ENCODE measurements at regions not wholly inside any gene's neighbourhood (a gene's known extent, or its start where the extent isn't known, plus 50 kb on each side); places are given as distances from the start of the nearest gene placed in this dataset.
"Not testable (repeated sequence)": the region's sequence is repeated elsewhere in the genome, so short reads cannot be mapped to it uniquely, and the experiment has no call there.

- WGBS, 5 donors: 80 to 92% (median 81%) methylated on average over 1 of the region's 1 CpG
- Histone ChIP-seq H3K27ac (no peak overlapping the region), H3K36me3 (no peaks in the 10 kb centered on the region), H3K9me3 (peaks cover 0 to 7% (median 0%) of the 10 kb centered on the region in 8 donors), H3K4me1 (no peaks in the 10 kb centered on the region), H3K27me3 (replicated peaks in 1 of 7) (no peaks in the 10 kb centered on the region), H3K4me3 (no peak overlapping the region)
- intact Hi-C loops (cut with DNase I; ENCODE audit: low total_unique reads): no loop called here
- TF ChIP-seq POLR2A (IDR thresholded peaks at IDR 0.05): no peak
- no peak for TF ChIP-seq CTCF (IDR thresholded peaks at IDR 0.05 in 8 of 11, conservative IDR thresholded peaks at IDR 0.05 in 3 of 11)
- DNase-seq: no peak
Observed at GRCh38 chr2:195434346-195434745, 222.7 kb upstream of the SLC39A10 start.

- H3K27ac ChIP-seq; intact Hi-C loops (cut with DNase I; ENCODE audit: low total_unique reads); H3K4me3 ChIP-seq; H3K36me3 ChIP-seq; H3K4me1 ChIP-seq; DNase-seq; H3K9me3 ChIP-seq; H3K27me3 ChIP-seq (replicated peaks in 1 of 7): not testable (repeated sequence)
- WGBS, 5 donors: 75 to 92% (median 88%) methylated on average over 2 of the region's 2 CpGs
Observed at GRCh38 chr2:195433729-195434128, 223.3 kb upstream of the SLC39A10 start.

- intact Hi-C loops (cut with DNase I; ENCODE audit: low total_unique reads): no loop called here
- no peak overlapping the region for H3K27ac ChIP-seq
- H3K4me1 ChIP-seq: no peaks in the 10 kb centered on the region
- no peaks in the 10 kb centered on the region for H3K27me3 ChIP-seq (replicated peaks in 1 of 7)
- WGBS, 5 donors: 62 to 77% (median 73%) methylated on average over 3 of the region's 3 CpGs
- H3K9me3 ChIP-seq: peaks cover 0 to under 1% (median 0%) of the 10 kb centered on the region in 8 donors
- H3K4me3 ChIP-seq: no peak overlapping the region
- no peaks in the 10 kb centered on the region for H3K36me3 ChIP-seq
- no peak for DNase-seq
- TF ChIP-seq POLR2A (IDR thresholded peaks at IDR 0.05) (no peak), POLR2AphosphoS5 (IDR thresholded peaks at IDR 0.05) (no peak), CTCF (IDR thresholded peaks at IDR 0.05 in 8 of 11, conservative IDR thresholded peaks at IDR 0.05 in 3 of 11) (no peak)
Observed at GRCh38 chr2:195428673-195429072, 228.4 kb upstream of the SLC39A10 start.

- Histone ChIP-seq H3K36me3 (no peaks in the 10 kb centered on the region), H3K27me3 (replicated peaks in 1 of 7) (no peaks in the 10 kb centered on the region), H3K27ac (no peak overlapping the region), H3K4me1 (no peaks in the 10 kb centered on the region), H3K4me3 (no peak overlapping the region), H3K9me3 (no peaks in the 10 kb centered on the region)
- no peak for DNase-seq
- no peak for TF ChIP-seq POLR2AphosphoS5 (IDR thresholded peaks at IDR 0.05)
- TF ChIP-seq POLR2A (IDR thresholded peaks at IDR 0.05): no peak
- no peak for TF ChIP-seq CTCF (IDR thresholded peaks at IDR 0.05 in 8 of 11, conservative IDR thresholded peaks at IDR 0.05 in 3 of 11)
- WGBS, 5 donors: 88 to 96% (median 92%) methylated on average over 1 of the region's 1 CpG
- intact Hi-C loops (cut with DNase I; ENCODE audit: low total_unique reads): no loop called here
Observed at GRCh38 chr2:195425328-195425727, 231.7 kb upstream of the SLC39A10 start.

GRCh38 chr2:195419033-195419432, 238.0 kb upstream of the SLC39A10 start:
- no peaks in the 10 kb centered on the region for H3K9me3 ChIP-seq
- no peak for DNase-seq
- no peaks in the 10 kb centered on the region for H3K27me3 ChIP-seq (replicated peaks in 1 of 7)
- H3K4me1 ChIP-seq: no peaks in the 10 kb centered on the region
- no peak for TF ChIP-seq POLR2A (IDR thresholded peaks at IDR 0.05)
- TF ChIP-seq CTCF (IDR thresholded peaks at IDR 0.05 in 8 of 11, conservative IDR thresholded peaks at IDR 0.05 in 3 of 11): no peak
- TF ChIP-seq POLR2AphosphoS5 (IDR thresholded peaks at IDR 0.05): no peak
- 83 to 96% (median 94%) methylated on average over 2 of the region's 2 CpGs for WGBS, 5 donors
- no peak overlapping the region for H3K27ac ChIP-seq
- H3K4me3 ChIP-seq: no peak overlapping the region
- no peaks in the 10 kb centered on the region for H3K36me3 ChIP-seq
- intact Hi-C loops (cut with DNase I; ENCODE audit: low total_unique reads): no loop called here

All from spleen (tissue), 11 donors.